Suprapubic skin (tissue), 3 donors: ENCODE measurements at regions not wholly inside any gene's neighbourhood (a gene's known extent, or its start where the extent isn't known, plus 50 kb on each side); places are given as distances from the start of the nearest gene placed in this dataset.

Experiments used
- CTCF ChIP-seq, 2 donors: fragments of 200-600 bp in 1 of 2; fragments of 450-650 bp in 1 of 2; sonication (generic) in 1 of 2; IDR thresholded peaks; one replicate each; pipeline ENCODE4 v1.5.1; 2016 to 2019; ENCODE audit warnings: antibody characterized with exemption in 2 of 2, mild to moderate bottlenecking in 1 of 2, moderate library complexity in 1 of 2
- POLR2AphosphoS5 ChIP-seq, 3 donors: sonication (generic); formaldehyde crosslinking; IDR thresholded peaks; one replicate each; pipeline ENCODE4 v1.6.1; 2017; ENCODE audit warnings: antibody characterized with exemption in 3 of 3

DNA sequence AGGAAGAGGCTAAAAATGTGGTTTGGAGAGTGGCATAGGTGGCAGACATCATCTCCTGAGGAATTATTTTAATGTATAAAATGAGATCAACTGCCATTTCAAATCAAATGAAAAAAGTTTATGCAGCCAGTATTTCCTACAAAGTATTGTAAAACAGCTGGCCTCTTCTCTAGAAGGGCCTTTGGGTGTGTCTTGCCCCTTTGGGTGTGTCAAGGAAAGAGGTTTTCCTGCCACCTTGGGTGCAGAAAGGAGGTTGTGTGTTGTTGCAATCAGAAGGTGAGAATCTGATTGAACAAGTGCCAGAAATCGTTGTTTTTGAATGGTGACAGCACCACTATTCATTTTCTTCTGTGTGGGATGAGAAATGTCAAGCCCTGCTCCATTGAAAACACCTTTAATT is 127.4 kb downstream of the RMI1 start:
- TF ChIP-seq CTCF (IDR thresholded peaks at IDR 0.05) (no peak), POLR2AphosphoS5 (IDR thresholded peaks at IDR 0.05) (no peak)
